ENCODE measurements at regions not wholly inside any gene's neighbourhood (a gene's known extent, or its start where the extent isn't known, plus 50 kb on each side); places are given as distances from the start of the nearest gene placed in this dataset.

DNA sequence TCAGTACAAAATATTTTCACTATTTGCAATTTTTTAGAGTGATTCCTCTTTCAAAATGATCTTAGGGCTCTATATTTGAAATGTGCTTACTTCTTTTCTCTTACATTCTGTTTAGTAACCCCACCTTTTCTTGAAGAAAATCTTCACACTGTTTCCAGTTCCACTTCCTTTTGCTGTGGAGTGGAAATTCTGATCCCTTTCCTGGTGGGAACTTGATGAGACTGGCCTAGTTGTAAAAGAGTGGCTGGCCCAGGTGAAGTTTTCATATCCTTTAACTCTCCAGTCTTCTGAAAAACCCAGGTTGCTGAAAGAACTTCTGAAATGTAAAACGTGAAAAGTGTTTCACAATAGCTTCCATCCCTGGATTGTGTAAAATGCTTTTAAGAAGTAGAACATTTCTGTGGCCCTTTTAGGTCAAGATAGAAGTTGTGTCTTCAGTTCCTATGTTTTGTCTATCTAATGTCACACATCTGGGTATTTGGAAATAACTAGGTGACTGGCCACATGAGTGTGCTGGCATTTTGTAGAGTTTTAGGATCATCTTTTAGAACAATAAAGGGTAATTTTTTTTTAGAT, 84.8 kb upstream of the LRIG1 start:
- no peak overlapping the region for H3K27ac ChIP-seq (ENCODE audit: low read depth in 1 of 3, low read length in 2 of 3)
- no peaks in the 10 kb centered on the region for H3K27me3 ChIP-seq (ENCODE audit: control insufficient read depth in 3 of 3, insufficient read depth in 3 of 3, low read length in 3 of 3)
- DNase-seq (no peak), FAIRE-seq (no peak)
- WGBS, 3 donors, result 68 to 78% (median 69%) methylated on average over 1 of the region's 1 CpG
- no peaks in the 10 kb centered on the region for H3K9me3 ChIP-seq (ENCODE audit: control insufficient read depth in 2 of 2, insufficient read depth in 1 of 2, low read depth in 1 of 2, low read length in 1 of 2)
- H3K4me3 ChIP-seq (ENCODE audit: low read depth in 1 of 3, low read length in 3 of 3), result no peak overlapping the region
- H3K36me3 ChIP-seq (ENCODE audit: control insufficient read depth in 3 of 3, insufficient read depth in 2 of 3, low read depth in 1 of 3, low read length in 3 of 3), result no peaks in the 10 kb centered on the region
- peaks cover 2 to 7% (median 5%) of the 10 kb centered on the region in 3 donors for H3K4me1 ChIP-seq (ENCODE audit: control insufficient read depth in 3 of 3, insufficient read depth in 2 of 3, low read depth in 1 of 3, low read length in 2 of 3)

DNA sequence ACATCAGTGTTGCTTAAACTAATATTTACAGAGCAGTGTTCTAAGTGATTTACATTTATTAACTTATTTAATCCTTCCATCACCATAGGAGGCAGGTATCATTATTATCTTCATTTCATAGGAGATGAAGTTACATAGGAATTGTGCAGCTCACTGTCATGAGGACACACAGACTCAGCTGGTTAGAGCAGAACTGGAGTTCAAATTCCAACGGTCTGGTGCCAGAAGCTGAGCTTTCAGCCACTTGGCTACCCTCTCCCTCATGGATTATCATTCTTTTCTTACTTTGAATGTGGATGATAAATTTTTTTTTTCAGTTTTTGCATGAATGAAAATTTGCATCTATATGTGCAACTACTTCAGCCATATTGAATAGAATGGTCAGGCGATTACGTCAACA, 86.0 kb upstream of the LRIG1 start:
- FAIRE-seq (no peak), DNase-seq (no peak)
- Histone ChIP-seq H3K27ac (ENCODE audit: low read depth in 1 of 3, low read length in 2 of 3) (no peak overlapping the region), H3K4me1 (ENCODE audit: control insufficient read depth in 3 of 3, insufficient read depth in 2 of 3, low read depth in 1 of 3, low read length in 2 of 3) (peaks cover 2 to 7% (median 5%) of the 10 kb centered on the region in 3 donors), H3K4me3 (ENCODE audit: low read depth in 1 of 3, low read length in 3 of 3) (no peak overlapping the region), H3K27me3 (ENCODE audit: control insufficient read depth in 3 of 3, insufficient read depth in 3 of 3, low read length in 3 of 3) (no peaks in the 10 kb centered on the region), H3K36me3 (ENCODE audit: control insufficient read depth in 3 of 3, insufficient read depth in 2 of 3, low read depth in 1 of 3, low read length in 3 of 3) (no peaks in the 10 kb centered on the region), H3K9me3 (ENCODE audit: control insufficient read depth in 2 of 2, insufficient read depth in 1 of 2, low read depth in 1 of 2, low read length in 1 of 2) (no peaks in the 10 kb centered on the region)
- 80 to 93% (median 83%) methylated on average over 3 of the region's 3 CpGs for WGBS, 3 donors

DNA sequence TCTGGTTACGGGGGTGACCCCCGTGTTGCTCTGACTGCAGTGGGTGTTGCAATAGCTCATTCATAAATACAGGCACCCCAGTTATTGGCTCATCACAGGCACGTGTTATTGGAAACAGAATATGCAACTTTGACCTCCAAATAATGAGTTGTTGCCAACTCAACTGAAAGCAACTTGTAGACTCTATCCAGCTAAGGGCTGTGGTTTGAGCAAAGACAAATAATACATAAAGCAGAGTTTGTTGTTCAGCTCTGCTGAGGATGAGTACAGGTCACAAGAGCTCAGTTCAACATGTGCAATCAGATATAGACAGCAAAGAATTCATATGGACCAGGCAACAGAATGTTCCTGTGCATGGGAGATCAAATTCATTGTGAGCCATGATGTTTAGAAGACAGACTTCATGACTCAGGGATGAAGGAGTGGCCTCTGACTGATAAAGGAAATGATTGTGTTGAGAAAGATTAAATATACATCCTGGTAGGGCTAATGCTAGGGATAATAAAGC, 87.6 kb upstream of the LRIG1 start:
- no peak overlapping the region for H3K4me3 ChIP-seq (ENCODE audit: low read depth in 1 of 3, low read length in 3 of 3)
- no peaks in the 10 kb centered on the region for H3K27me3 ChIP-seq (ENCODE audit: control insufficient read depth in 3 of 3, insufficient read depth in 3 of 3, low read length in 3 of 3)
- DNase-seq (peak; percentile 36 to 86), FAIRE-seq (no peak)
- 63 to 65% (median 63%) methylated on average over 3 of the region's 3 CpGs for WGBS, 3 donors
- H3K27ac ChIP-seq (ENCODE audit: low read depth in 1 of 3, low read length in 2 of 3), result no peak overlapping the region
- H3K36me3 ChIP-seq (ENCODE audit: control insufficient read depth in 3 of 3, insufficient read depth in 2 of 3, low read depth in 1 of 3, low read length in 3 of 3), result no peaks in the 10 kb centered on the region
- peaks cover 2 to 7% (median 5%) of the 10 kb centered on the region in 3 donors for H3K4me1 ChIP-seq (ENCODE audit: control insufficient read depth in 3 of 3, insufficient read depth in 2 of 3, low read depth in 1 of 3, low read length in 2 of 3)
- no peaks in the 10 kb centered on the region for H3K9me3 ChIP-seq (ENCODE audit: control insufficient read depth in 2 of 2, insufficient read depth in 1 of 2, low read depth in 1 of 2, low read length in 1 of 2)

DNA sequence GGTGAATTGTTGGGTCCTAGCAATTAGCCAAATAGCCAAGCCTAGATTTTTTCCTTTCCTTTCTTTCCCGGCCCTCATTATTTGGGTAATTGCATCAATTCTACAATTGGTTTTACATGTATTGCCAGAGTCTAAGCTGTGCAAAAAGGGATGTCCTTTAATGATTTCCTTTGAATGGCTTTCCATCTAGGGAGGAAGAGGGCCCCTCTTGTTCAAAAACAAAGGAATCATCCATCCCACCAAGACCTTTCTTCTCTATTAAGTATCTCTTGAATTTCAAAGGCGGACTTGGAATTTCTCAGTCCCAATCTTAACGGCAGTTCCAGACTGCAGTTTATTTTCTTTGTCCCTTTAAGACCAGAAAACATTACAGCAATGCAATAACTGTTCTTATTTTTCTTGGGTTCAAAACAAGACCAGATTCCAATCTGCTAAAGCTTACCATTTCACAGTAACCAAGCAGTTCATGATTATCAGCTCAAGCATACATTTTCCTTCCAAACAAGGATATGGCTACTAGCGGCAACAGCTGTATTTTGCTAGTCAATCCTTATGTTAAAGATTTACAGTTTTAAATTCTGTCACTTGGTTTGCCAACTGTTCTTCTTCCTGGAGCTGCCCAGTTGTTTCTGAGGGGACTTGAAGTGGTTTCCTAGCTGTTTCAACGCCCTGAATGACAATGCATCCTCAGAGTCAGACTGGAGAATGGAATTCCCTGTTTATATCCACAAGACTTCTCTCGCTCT, 91.4 kb upstream of the LRIG1 start:
- Histone ChIP-seq H3K4me3 (ENCODE audit: low read depth in 1 of 3, low read length in 3 of 3) (no peak overlapping the region), H3K27me3 (ENCODE audit: control insufficient read depth in 3 of 3, insufficient read depth in 3 of 3, low read length in 3 of 3) (no peaks in the 10 kb centered on the region), H3K9me3 (ENCODE audit: control insufficient read depth in 2 of 2, insufficient read depth in 1 of 2, low read depth in 1 of 2, low read length in 1 of 2) (no peaks in the 10 kb centered on the region), H3K27ac (ENCODE audit: low read depth in 1 of 3, low read length in 2 of 3) (no peak overlapping the region), H3K4me1 (ENCODE audit: control insufficient read depth in 3 of 3, insufficient read depth in 2 of 3, low read depth in 1 of 3, low read length in 2 of 3) (peaks cover 2 to 7% (median 5%) of the 10 kb centered on the region in 3 donors), H3K36me3 (ENCODE audit: control insufficient read depth in 3 of 3, insufficient read depth in 2 of 3, low read depth in 1 of 3, low read length in 3 of 3) (no peaks in the 10 kb centered on the region)
- FAIRE-seq, result no peak
- DNase-seq, result no peak
- WGBS, 3 donors, result 78 to 84% (median 83%) methylated on average over 6 of the region's 6 CpGs

DNA sequence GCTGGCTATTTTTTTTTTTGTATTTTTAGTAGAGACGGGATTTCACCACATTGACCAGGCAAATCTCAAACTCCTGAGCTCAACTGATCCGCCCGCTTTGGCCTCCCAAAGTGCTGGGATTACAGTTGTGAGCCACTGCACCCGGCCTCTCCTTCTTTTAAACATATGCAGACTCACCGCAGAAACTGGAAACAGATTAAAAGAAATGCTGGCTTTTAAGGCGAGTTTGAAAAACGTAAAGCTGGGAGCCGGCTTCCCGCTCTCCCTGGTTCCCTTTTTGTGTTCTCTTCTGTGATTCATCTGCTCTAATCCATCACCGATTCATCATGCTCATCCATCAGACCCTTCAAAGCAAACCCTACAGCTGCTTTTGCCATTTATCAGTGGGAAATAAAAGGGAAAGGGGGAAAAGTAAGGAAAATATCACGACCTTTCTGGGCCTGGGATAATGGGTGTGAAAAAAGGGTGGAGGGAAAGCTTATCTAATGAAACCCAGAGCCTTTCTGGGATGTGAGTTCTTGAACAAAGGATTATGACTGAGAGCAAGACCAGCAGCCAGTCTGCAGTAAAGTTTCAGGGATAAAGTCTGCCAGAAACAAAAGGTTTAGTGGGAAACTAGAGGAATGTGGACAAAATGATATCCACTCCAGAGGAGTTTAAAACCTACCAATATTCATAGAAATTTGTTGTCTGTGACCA, 92.3 kb upstream of the LRIG1 start:
- FAIRE-seq, result no peak
- Histone ChIP-seq H3K27ac (ENCODE audit: low read depth in 1 of 3, low read length in 2 of 3) (no peak overlapping the region), H3K36me3 (ENCODE audit: control insufficient read depth in 3 of 3, insufficient read depth in 2 of 3, low read depth in 1 of 3, low read length in 3 of 3) (no peaks in the 10 kb centered on the region), H3K9me3 (ENCODE audit: control insufficient read depth in 2 of 2, insufficient read depth in 1 of 2, low read depth in 1 of 2, low read length in 1 of 2) (no peaks in the 10 kb centered on the region), H3K4me3 (ENCODE audit: low read depth in 1 of 3, low read length in 3 of 3) (no peak overlapping the region), H3K4me1 (ENCODE audit: control insufficient read depth in 3 of 3, insufficient read depth in 2 of 3, low read depth in 1 of 3, low read length in 2 of 3) (peaks cover 2 to 7% (median 5%) of the 10 kb centered on the region in 3 donors), H3K27me3 (ENCODE audit: control insufficient read depth in 3 of 3, insufficient read depth in 3 of 3, low read length in 3 of 3) (no peaks in the 10 kb centered on the region)
- WGBS, 3 donors, result 75 to 88% (median 82%) methylated on average over 11 of the region's 11 CpGs
- no peak for DNase-seq

DNA sequence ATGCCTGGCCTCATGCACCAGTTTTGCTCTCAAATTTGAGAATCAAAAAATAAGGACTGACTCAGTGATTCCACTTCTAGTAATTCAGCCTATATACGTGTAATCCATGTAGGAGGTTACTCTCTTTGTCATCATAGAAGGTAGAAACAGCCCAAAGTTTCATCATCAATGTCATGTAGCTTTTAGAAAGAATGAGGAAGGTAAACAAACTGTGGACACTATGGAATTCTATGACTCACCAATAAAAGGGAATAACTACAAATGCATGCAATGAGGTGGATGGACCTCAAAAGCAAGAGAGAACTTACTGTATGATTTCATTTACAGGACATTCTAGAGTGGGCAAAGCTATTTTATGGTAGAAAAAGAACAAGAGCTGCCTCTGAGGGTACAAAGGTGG, 93.2 kb upstream of the LRIG1 start:
- no peak for FAIRE-seq
- DNase-seq, result no peak
- H3K36me3 ChIP-seq (ENCODE audit: control insufficient read depth in 3 of 3, insufficient read depth in 2 of 3, low read depth in 1 of 3, low read length in 3 of 3), result no peaks in the 10 kb centered on the region
- no peak overlapping the region for H3K27ac ChIP-seq (ENCODE audit: low read depth in 1 of 3, low read length in 2 of 3)
- H3K9me3 ChIP-seq (ENCODE audit: control insufficient read depth in 2 of 2, insufficient read depth in 1 of 2, low read depth in 1 of 2, low read length in 1 of 2), result no peaks in the 10 kb centered on the region
- peaks cover 0 to 2% (median 1%) of the 10 kb centered on the region in 3 donors for H3K4me1 ChIP-seq (ENCODE audit: control insufficient read depth in 3 of 3, insufficient read depth in 2 of 3, low read depth in 1 of 3, low read length in 2 of 3)
- 68 to 76% (median 71%) methylated on average over 1 of the region's 1 CpG for WGBS, 3 donors
- H3K4me3 ChIP-seq (ENCODE audit: low read depth in 1 of 3, low read length in 3 of 3), result no peak overlapping the region
- no peaks in the 10 kb centered on the region for H3K27me3 ChIP-seq (ENCODE audit: control insufficient read depth in 3 of 3, insufficient read depth in 3 of 3, low read length in 3 of 3)

DNA sequence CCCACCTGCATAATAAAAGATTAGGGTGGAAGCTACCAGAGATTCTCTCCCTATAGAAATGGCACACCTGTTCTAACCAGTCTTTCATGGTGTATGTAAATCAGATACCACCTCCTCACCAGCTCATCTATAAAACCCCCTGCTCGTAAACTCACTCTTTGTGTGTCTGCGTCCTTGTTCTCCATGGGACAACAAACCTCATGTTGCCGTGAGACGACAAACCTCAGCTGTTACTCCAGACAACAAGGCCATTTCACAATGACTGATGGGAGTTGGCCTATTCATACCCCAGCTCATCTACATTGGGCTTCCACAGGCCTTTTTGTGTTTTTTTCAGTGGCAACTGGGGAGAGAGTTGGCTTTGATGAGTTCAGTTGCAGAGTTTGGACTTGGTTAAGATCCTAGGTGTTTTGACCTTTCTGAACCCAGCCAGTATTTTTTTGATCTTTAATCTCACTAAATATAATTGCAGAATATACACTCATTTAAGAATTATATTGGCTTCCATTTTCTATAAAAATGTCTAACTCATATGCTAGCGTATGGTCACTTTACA, 96.6 kb upstream of the LRIG1 start:
- no peak overlapping the region for H3K4me3 ChIP-seq (ENCODE audit: low read depth in 1 of 3, low read length in 3 of 3)
- no peaks in the 10 kb centered on the region for H3K4me1 ChIP-seq (ENCODE audit: control insufficient read depth in 3 of 3, insufficient read depth in 2 of 3, low read depth in 1 of 3, low read length in 2 of 3)
- no peaks in the 10 kb centered on the region for H3K9me3 ChIP-seq (ENCODE audit: control insufficient read depth in 2 of 2, insufficient read depth in 1 of 2, low read depth in 1 of 2, low read length in 1 of 2)
- no peak overlapping the region for H3K27ac ChIP-seq (ENCODE audit: low read depth in 1 of 3, low read length in 2 of 3)
- no peaks in the 10 kb centered on the region for H3K27me3 ChIP-seq (ENCODE audit: control insufficient read depth in 3 of 3, insufficient read depth in 3 of 3, low read length in 3 of 3)
- WGBS, 3 donors, result 92 to 97% (median 95%) methylated on average over 5 of the region's 5 CpGs
- no peak for FAIRE-seq
- H3K36me3 ChIP-seq (ENCODE audit: control insufficient read depth in 3 of 3, insufficient read depth in 2 of 3, low read depth in 1 of 3, low read length in 3 of 3), result no peaks in the 10 kb centered on the region
- no peak for DNase-seq

DNA sequence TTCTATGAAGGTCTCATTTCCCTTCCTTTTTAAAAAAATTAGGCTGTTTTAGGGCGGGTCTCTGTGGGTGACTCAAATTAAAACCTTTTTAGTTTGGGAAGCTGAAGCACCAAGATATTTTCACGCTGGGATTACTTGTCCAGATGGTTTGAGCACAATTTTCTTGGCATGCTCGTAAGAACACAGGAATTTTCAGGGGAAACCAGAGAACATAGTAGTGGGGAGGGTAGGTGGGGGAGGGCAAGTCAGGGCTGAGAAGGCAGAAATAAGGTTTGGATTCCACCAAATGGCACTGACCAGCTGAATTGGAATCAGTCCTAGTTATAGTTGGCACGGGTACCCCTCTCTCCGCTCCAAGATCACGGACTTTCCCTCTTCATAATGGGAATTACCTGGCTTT, 97.3 kb upstream of the LRIG1 start:
- 83 to 89% (median 86%) methylated on average over 6 of the region's 6 CpGs for WGBS, 3 donors
- peaks cover 0 to 6% (median 0%) of the 10 kb centered on the region in 3 donors for H3K4me1 ChIP-seq (ENCODE audit: control insufficient read depth in 3 of 3, insufficient read depth in 2 of 3, low read depth in 1 of 3, low read length in 2 of 3)
- no peak for DNase-seq

More for the DNA sequence above, 97.3 kb upstream of the LRIG1 start:
- Histone ChIP-seq H3K27me3 (ENCODE audit: control insufficient read depth in 3 of 3, insufficient read depth in 3 of 3, low read length in 3 of 3) (no peaks in the 10 kb centered on the region), H3K9me3 (ENCODE audit: control insufficient read depth in 2 of 2, insufficient read depth in 1 of 2, low read depth in 1 of 2, low read length in 1 of 2) (no peaks in the 10 kb centered on the region), H3K27ac (ENCODE audit: low read depth in 1 of 3, low read length in 2 of 3) (no peak overlapping the region), H3K36me3 (ENCODE audit: control insufficient read depth in 3 of 3, insufficient read depth in 2 of 3, low read depth in 1 of 3, low read length in 3 of 3) (no peaks in the 10 kb centered on the region), H3K4me3 (ENCODE audit: low read depth in 1 of 3, low read length in 3 of 3) (no peak overlapping the region)
- FAIRE-seq, result no peak

Measured in small intestine (tissue), 7 donors.